ENCODE measurements at regions not wholly inside any gene's neighbourhood (a gene's known extent, or its start where the extent isn't known, plus 50 kb on each side); places are given as distances from the start of the nearest gene placed in this dataset.

DNA sequence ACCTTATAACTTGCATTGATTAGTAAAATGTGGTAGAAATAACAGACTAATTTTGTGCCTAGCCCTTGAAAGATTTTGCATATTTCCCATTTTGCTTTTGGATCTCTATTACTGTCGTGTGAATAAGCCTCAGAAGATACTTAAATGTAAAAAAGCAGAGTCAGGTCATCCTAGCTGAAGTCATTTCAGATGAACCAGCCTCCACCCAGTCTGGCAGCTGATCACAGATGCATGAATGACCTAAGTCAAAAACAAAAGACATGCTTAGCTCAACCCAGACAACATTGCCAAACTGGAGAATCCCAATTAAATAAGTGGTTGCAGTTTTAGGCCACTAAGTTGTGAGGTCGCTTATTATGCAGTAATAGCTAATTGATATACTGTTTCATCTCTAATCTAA lies 349.9 kb downstream of the C12orf50 start:
- Histone ChIP-seq H3K4me1 (ENCODE audit: control insufficient read depth, insufficient read depth, low read length) (no peaks in the 10 kb centered on the region), H3K36me3 (ENCODE audit: control insufficient read depth in 2 of 2, insufficient read depth in 1 of 2, low read length in 2 of 2) (no peaks in the 10 kb centered on the region), H3K27ac (ENCODE audit: extremely low read depth, low read depth, low read length) (no peak overlapping the region), H3K9me3 (ENCODE audit: control insufficient read depth, insufficient read depth, low read depth, low read length) (no peaks in the 10 kb centered on the region), H3K4me3 (ENCODE audit: low read depth, low read length) (no peak overlapping the region)
- ChIA-PET POLR2A (no interaction called here), CTCF (no interaction called here)
- TF ChIP-seq TRIM28 (IDR thresholded peaks at IDR 0.05; ENCODE audit: borderline replicate concordance, low read length) (no peak), SCRT1 (tag by site-specific recombination; IDR thresholded peaks at IDR 0.05; ENCODE audit: borderline replicate concordance) (no peak), WT1 (tag by site-specific recombination; IDR thresholded peaks at IDR 0.05) (no peak), ZNF660 (tag by site-specific recombination; IDR thresholded peaks at IDR 0.05) (no peak), ZNF549 (tag by site-specific recombination; IDR thresholded peaks at IDR 0.05) (no peak), KLF10 (tag by site-specific recombination; IDR thresholded peaks at IDR 0.05) (no peak), ZNF416 (tag by site-specific recombination; IDR thresholded peaks at IDR 0.05) (no peak)
- TF ChIP-seq, protein P1, sequence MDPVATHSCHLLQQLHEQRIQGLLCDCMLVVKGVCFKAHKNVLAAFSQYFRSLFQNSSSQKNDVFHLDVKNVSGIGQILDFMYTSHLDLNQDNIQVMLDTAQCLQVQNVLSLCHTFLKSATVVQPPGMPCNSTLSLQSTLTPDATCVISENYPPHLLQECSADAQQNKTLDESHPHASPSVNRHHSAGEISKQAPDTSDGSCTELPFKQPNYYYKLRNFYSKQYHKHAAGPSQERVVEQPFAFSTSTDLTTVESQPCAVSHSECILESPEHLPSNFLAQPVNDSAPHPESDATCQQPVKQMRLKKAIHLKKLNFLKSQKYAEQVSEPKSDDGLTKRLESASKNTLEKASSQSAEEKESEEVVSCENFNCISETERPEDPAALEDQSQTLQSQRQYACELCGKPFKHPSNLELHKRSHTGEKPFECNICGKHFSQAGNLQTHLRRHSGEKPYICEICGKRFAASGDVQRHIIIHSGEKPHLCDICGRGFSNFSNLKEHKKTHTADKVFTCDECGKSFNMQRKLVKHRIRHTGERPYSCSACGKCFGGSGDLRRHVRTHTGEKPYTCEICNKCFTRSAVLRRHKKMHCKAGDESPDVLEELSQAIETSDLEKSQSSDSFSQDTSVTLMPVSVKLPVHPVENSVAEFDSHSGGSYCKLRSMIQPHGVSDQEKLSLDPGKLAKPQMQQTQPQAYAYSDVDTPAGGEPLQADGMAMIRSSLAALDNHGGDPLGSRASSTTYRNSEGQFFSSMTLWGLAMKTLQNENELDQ (tag by site-specific recombination; IDR thresholded peaks at IDR 0.05; ENCODE audit: low read depth), result no peak
- TF ChIP-seq, protein P2, sequence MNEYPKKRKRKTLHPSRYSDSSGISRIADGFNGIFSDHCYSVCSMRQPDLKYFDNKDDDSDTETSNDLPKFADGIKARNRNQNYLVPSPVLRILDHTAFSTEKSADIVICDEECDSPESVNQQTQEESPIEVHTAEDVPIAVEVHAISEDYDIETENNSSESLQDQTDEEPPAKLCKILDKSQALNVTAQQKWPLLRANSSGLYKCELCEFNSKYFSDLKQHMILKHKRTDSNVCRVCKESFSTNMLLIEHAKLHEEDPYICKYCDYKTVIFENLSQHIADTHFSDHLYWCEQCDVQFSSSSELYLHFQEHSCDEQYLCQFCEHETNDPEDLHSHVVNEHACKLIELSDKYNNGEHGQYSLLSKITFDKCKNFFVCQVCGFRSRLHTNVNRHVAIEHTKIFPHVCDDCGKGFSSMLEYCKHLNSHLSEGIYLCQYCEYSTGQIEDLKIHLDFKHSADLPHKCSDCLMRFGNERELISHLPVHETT (tag by site-specific recombination; IDR thresholded peaks at IDR 0.05), result no peak
- TF ChIP-seq, protein P3, sequence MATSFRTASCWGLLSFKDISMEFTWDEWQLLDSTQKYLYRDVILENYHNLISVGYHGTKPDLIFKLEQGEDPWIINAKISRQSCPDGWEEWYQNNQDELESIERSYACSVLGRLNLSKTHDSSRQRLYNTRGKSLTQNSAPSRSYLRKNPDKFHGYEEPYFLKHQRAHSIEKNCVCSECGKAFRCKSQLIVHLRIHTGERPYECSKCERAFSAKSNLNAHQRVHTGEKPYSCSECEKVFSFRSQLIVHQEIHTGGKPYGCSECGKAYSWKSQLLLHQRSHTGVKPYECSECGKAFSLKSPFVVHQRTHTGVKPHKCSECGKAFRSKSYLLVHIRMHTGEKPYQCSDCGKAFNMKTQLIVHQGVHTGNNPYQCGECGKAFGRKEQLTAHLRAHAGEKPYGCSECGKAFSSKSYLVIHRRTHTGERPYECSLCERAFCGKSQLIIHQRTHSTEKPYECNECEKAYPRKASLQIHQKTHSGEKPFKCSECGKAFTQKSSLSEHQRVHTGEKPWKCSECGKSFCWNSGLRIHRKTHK (tag by site-specific recombination; IDR thresholded peaks at IDR 0.05), result no peak
- TF ChIP-seq, protein P4, sequence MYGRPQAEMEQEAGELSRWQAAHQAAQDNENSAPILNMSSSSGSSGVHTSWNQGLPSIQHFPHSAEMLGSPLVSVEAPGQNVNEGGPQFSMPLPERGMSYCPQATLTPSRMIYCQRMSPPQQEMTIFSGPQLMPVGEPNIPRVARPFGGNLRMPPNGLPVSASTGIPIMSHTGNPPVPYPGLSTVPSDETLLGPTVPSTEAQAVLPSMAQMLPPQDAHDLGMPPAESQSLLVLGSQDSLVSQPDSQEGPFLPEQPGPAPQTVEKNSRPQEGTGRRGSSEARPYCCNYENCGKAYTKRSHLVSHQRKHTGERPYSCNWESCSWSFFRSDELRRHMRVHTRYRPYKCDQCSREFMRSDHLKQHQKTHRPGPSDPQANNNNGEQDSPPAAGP (tag by site-specific recombination; IDR thresholded peaks at IDR 0.05), result no peak

GRCh38 chr12:87678453-87678852 lies 350.7 kb downstream of the C12orf50 start:
- Histone ChIP-seq H3K4me1 (ENCODE audit: control insufficient read depth, insufficient read depth, low read length) (no peaks in the 10 kb centered on the region), H3K4me3 (ENCODE audit: low read depth, low read length) (no peak overlapping the region), H3K27ac (ENCODE audit: extremely low read depth, low read depth, low read length) (no peak overlapping the region), H3K9me3 (ENCODE audit: control insufficient read depth, insufficient read depth, low read depth, low read length) (no peaks in the 10 kb centered on the region), H3K36me3 (ENCODE audit: control insufficient read depth in 2 of 2, insufficient read depth in 1 of 2, low read length in 2 of 2) (no peaks in the 10 kb centered on the region)
- POLR2A ChIA-PET, result no interaction called here
- TF ChIP-seq ZNF777 (tag by site-specific recombination; IDR thresholded peaks at IDR 0.05; ENCODE audit: borderline replicate concordance), result no peak
- no peak for TF ChIP-seq ZNF138 (tag by site-specific recombination; IDR thresholded peaks at IDR 0.05; ENCODE audit: borderline replicate concordance)
- TF ChIP-seq ZNF571 (tag by site-specific recombination; IDR thresholded peaks at IDR 0.05), result no peak
- TF ChIP-seq ZNF704 (tag by site-specific recombination; IDR thresholded peaks at IDR 0.05), result no peak
- no peak for TF ChIP-seq ZNF549 (tag by site-specific recombination; IDR thresholded peaks at IDR 0.05)
- TF ChIP-seq ZNF510 (tag by site-specific recombination; IDR thresholded peaks at IDR 0.05; ENCODE audit: insufficient replicate concordance), result no peak
- no peak for TF ChIP-seq ZNF248 (tag by site-specific recombination; IDR thresholded peaks at IDR 0.05)
- TF ChIP-seq, protein P5, sequence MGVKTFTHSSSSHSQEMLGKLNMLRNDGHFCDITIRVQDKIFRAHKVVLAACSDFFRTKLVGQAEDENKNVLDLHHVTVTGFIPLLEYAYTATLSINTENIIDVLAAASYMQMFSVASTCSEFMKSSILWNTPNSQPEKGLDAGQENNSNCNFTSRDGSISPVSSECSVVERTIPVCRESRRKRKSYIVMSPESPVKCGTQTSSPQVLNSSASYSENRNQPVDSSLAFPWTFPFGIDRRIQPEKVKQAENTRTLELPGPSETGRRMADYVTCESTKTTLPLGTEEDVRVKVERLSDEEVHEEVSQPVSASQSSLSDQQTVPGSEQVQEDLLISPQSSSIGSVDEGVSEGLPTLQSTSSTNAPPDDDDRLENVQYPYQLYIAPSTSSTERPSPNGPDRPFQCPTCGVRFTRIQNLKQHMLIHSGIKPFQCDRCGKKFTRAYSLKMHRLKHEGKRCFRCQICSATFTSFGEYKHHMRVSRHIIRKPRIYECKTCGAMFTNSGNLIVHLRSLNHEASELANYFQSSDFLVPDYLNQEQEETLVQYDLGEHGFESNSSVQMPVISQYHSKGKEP (tag by site-specific recombination; IDR thresholded peaks at IDR 0.05), result no peak
- TF ChIP-seq MZF1 (tag by site-specific recombination; IDR thresholded peaks at IDR 0.05; ENCODE audit: borderline replicate concordance), result no peak
- no peak for TF ChIP-seq ZNF529 (tag by site-specific recombination; IDR thresholded peaks at IDR 0.05; ENCODE audit: insufficient replicate concordance)
- no peak for TF ChIP-seq ZNF214 (tag by site-specific recombination; IDR thresholded peaks at IDR 0.05; ENCODE audit: borderline replicate concordance)
- no peak for TF ChIP-seq ZNF366 (tag by site-specific recombination; conservative IDR thresholded peaks at IDR 0.05)
- TF ChIP-seq, protein P6, sequence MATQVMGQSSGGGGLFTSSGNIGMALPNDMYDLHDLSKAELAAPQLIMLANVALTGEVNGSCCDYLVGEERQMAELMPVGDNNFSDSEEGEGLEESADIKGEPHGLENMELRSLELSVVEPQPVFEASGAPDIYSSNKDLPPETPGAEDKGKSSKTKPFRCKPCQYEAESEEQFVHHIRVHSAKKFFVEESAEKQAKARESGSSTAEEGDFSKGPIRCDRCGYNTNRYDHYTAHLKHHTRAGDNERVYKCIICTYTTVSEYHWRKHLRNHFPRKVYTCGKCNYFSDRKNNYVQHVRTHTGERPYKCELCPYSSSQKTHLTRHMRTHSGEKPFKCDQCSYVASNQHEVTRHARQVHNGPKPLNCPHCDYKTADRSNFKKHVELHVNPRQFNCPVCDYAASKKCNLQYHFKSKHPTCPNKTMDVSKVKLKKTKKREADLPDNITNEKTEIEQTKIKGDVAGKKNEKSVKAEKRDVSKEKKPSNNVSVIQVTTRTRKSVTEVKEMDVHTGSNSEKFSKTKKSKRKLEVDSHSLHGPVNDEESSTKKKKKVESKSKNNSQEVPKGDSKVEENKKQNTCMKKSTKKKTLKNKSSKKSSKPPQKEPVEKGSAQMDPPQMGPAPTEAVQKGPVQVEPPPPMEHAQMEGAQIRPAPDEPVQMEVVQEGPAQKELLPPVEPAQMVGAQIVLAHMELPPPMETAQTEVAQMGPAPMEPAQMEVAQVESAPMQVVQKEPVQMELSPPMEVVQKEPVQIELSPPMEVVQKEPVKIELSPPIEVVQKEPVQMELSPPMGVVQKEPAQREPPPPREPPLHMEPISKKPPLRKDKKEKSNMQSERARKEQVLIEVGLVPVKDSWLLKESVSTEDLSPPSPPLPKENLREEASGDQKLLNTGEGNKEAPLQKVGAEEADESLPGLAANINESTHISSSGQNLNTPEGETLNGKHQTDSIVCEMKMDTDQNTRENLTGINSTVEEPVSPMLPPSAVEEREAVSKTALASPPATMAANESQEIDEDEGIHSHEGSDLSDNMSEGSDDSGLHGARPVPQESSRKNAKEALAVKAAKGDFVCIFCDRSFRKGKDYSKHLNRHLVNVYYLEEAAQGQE (tag by site-specific recombination; IDR thresholded peaks at IDR 0.05), result no peak
- CTCF ChIA-PET, result no interaction called here
